GM19397 (cell line): ENCODE measurements at regions not wholly inside any gene's neighbourhood (a gene's known extent, or its start where the extent isn't known, plus 50 kb on each side); places are given as distances from the start of the nearest gene placed in this dataset.

Experiments
- ATAC-seq: cut with Tn5 transposase; IDR thresholded peaks from one replicate; pipeline ENCODE4 v1.9.1; 2021; ENCODE audit warnings: mild to moderate bottlenecking, moderate library complexity; ENCODE audit not compliant: unreplicated experiment

- ATAC-seq = no peak
Observed at GRCh38 chrY:8151561-8151960, 1185.7 kb upstream of the TSPY4 start.

DNA sequence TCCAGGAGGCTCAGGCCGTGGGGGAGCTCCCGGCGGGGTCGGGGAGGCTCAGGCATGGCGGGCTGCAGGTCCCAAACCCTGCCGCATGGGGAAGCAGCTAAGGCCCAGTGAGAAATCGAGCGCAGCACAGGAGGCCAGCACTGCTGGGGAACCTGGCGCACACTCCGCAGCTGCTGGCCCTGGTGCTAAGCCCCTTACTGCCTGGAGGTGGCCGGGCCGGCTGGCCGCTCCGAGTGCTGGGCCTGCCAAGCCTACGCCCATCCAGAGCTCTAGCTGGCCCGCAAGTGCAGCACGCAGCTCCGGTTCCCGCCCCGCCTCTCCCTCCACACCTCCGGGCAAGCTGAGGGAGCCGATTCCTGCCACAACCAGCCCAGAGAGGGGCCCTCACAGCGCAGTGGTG, 1208.7 kb upstream of the TSPY4 start:
- ATAC-seq = no peak

GRCh38 chrY:8125907-8126571, 1211.2 kb upstream of the TSPY4 start:
- ATAC-seq = no peak

DNA sequence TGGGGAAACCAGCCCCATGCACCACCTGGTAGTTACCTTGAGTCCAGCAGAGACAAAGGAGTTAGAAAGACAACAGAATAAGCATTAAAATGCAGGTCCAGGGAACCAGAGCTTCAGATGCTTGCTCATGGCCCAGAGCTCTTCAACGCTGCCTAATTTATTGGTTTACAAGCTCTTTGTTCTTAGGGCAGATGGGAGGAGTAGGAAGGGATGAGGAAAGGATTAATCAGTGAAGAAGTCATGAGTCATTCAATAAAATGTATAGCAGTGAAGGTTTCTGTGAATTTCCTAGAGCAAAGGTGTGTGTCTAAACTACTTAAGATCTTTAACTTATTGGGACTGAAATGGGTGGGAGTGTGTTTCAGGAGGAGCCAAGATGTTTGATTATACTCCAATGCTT, 1210.3 kb upstream of the AMELY start:
- ATAC-seq = no peak

GRCh38 chrY:8094429-8094828, 1182.9 kb upstream of the AMELY start:
- no peak for ATAC-seq

GRCh38 chrY:8092926-8093325, 1181.4 kb upstream of the AMELY start:
- ATAC-seq = no peak

DNA sequence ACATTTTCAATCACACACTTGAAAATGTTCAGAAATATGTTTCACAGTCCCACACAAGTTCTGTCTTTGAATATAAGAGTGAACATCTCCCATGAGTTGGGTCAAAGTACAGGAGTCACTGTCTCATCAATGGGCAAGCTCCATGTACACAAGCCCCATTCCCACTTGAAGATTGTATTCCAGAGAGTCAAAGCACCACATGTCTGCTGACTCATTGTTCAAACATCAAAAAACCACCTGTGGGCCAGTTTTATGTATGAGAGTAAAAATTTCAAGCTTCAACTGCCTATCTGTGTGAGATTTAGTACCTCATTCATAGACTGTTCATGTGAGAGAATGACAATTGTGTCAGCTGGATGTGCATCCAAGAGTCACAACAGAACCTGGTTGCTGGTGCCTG, 1174.4 kb upstream of the AMELY start:
- ATAC-seq = no peak

DNA sequence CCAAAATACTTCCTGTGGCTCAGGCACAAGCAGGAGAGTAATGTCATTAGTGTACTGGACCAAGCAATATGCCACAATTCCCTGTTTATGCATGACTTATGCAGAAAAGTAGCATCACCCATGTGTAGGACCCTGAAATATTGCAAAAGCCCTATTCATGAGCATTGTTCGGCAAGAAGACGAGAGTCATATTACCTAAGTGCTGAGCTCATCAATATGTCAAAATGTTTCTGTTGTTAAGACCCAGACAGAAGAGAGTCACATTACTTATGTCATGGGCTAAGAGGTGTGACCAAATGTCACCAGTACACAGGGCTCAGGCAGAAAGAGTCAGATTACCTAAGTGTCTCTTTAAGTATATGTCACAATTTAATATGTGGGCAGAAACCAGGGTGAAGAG, 1172.6 kb upstream of the AMELY start:
- no peak for ATAC-seq

- ATAC-seq = no peak
Observed at GRCh38 chrY:8081151-8081550, 1169.6 kb upstream of the AMELY start.

DNA sequence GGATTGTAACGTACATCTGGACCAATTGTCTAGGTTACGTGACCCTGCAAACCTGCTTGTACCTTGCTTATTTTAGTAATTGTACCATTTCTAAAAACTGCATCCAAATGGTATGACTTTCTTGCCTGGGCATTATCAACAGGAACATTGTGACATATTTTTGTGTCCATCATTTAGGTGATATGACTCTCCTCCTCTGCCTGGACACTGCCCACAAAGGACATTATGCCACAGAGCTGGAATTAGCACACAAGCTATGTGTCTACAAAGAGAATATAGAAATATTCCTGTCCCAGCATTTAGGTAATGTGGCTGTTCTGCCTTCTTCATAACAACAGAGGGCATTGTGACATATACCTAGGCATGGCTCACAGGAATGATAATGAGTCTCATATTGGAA, 1153.7 kb upstream of the AMELY start:
- no peak for ATAC-seq

GRCh38 chrY:8064500-8064899, 1152.9 kb upstream of the AMELY start:
- ATAC-seq = no peak

- ATAC-seq = no peak
Observed at GRCh38 chrY:8063973-8064372, 1152.4 kb upstream of the AMELY start.

- ATAC-seq = no peak
Observed at GRCh38 chrY:8058613-8059012, 1147.1 kb upstream of the AMELY start.

DNA sequence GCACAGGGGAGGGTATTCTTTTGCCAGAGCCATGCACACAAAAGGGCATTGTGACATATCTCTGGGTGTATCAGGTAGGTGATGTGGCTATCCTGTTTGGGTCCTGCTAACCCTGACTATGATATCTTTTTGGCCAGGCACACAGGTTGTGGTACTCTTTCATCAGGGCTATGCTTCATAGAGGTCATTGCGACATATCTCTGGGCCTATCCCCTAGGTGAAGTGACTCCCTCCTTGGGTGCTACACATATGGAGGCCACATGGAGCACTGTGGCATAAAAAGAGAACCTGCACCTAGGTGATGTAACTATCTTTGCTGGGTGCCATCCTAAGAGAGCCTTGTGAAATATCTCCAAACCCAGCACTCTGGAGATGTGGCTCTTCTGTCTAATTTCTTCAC, 1139.8 kb upstream of the AMELY start:
- ATAC-seq = no peak

DNA sequence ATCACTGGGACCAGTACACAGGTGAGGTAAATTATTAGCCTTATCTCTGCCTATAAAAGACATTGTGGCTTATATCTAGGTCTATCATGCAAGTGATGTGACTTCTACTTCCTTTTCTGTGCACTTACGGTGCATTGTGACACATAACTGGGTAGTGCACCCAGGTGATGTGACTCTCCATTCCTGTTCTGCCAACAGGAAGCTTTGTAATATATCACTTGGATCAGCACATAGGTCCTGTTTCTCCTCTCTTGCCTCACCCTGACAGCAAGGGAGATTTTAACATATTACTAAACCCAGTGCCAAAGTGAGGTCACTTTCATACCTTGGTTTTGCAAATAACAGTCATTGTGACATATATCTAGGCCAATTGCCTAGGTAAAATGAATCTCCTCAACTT, 1129.7 kb upstream of the AMELY start:
- ATAC-seq = no peak

DNA sequence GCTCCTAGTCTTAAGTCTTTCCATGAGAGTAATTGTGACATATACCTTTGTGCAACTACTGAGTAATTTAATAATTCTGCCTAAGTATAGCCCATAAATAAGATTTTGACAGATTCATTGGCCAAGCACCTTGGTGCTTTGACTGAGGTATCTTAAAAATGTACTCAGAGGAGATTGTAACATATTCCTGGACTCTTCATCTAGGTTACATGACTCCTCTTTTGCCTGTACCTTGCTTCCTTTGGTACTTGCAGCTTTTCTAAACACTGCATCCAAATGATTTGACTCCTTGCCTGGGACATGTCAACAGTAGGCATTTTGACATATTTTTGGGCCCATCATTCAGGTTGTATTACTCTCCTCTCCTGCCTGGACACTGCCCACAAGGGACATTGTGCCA, 1125.0 kb upstream of the AMELY start:
- ATAC-seq = no peak

DNA sequence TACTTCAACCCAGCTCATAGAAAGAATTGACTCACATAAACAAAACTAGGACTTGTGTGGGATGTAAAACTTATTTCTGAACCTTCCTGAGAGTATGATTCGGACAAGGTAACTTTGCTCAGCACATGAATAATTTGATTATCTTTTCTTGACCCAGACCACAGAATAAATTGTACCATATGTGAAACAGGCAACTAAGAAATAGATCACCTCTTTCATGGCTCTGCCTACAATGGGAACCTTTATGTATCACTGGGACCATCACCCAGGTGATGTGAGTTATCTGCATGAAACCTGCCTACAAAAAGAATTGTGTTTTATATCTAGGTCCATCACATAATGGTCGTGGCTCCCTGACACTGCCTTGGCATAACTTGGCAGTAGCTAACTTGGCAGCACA, 1124.1 kb upstream of the AMELY start:
- ATAC-seq = no peak

- ATAC-seq = no peak
Observed at GRCh38 chrY:8034673-8035072, 1123.1 kb upstream of the AMELY start.

GRCh38 chrY:8033200-8033599, 1121.6 kb upstream of the AMELY start:
- ATAC-seq = no peak

DNA sequence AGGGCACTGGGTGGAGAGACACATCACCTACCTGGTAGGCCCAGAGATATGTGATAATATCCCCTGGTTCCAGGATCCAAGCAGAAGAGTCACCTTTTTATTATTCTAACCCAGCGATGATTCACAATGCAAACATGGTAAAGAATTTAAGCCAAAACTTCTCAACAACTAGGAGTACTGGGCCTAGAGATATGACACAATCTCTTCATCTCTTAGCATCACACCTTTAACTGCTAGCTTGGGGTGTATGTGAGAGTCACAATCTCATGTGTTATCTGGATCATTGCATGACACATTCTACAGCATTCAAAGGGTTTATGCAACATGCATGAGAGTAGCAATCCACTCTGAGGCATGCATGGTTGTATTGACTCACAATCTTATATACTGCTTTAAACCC, 1109.0 kb upstream of the AMELY start:
- no peak for ATAC-seq

DNA sequence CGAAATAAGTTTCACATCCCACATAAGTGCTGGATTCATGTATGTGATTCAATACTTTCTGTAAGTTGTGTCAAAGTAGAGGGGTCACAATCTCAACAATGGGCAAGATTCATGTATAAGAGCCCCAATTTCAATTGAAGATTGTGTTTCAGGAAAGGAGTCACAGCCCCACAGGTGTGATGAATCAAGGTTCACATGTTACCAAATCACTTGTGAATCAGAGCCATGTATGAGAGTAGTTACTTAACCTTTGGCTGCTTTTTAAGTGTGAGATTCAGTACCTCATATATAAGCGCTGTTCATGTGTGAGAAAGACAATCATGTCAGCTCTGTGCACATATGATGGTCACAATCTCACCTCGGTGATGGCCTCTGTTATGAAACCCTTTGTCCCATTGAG, 1100.0 kb upstream of the AMELY start:
- no peak for ATAC-seq

- ATAC-seq = no peak
Observed at GRCh38 chrY:8004196-8004595, 1092.6 kb upstream of the AMELY start.

- ATAC-seq = no peak
Observed at GRCh38 chrY:7996726-7997125, 1085.2 kb upstream of the AMELY start.
